Coronary artery (tissue), 2 donors: ENCODE measurements at regions not wholly inside any gene's neighbourhood (a gene's known extent, or its start where the extent isn't known, plus 50 kb on each side); places are given as distances from the start of the nearest gene placed in this dataset.

Source experiments
- DNase-seq: peaks from one replicate; pipeline ENCODE4 v3.0.0-alpha.2; 2017; ENCODE audit warnings: low spot score
- H3K27ac ChIP-seq, 2 donors: fragments of 200-600 bp; sonication (generic); one replicate each; pipeline ENCODE4 v1.5.1; 2016 to 2019
- H3K4me3 ChIP-seq: fragments of 200-600 bp; sonication (generic); 2 replicates; pipeline ENCODE4 v1.5.1; 2016; ENCODE audit warnings: mild to moderate bottlenecking, moderate library complexity
- TF ChIP-seq, protein P1 (sequence below): fragments of 200-600 bp; sonication (generic); IDR thresholded peaks from one replicate; pipeline ENCODE4 v1.5.1; 2019; ENCODE audit warnings: antibody characterized with exemption

DNA sequence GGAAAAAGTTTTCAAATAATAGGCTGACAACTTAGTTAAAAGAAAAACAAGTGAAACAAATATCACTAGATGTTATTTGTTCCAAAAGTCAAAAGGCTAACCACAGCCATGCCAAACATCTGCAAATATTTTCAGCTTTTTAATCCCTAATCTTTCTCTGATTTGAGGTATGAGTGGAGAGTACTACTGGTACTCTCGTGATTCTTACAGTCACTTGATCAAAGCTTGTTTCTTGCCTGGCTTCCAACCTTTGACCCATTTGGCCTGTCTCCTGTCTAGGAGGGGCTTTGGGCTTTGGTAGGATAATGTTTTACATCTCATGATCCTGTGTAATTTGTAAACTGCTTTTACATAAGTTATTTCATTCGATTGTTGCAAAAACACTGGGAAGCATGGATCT is 301.8 kb upstream of the SORL1-AS1 start:
- Histone ChIP-seq H3K27ac (peak overlapping the region in 1 of 2 donors; percentile 31), H3K4me3 (no peak overlapping the region)
- no peak for DNase-seq
- TF ChIP-seq, protein P1, sequence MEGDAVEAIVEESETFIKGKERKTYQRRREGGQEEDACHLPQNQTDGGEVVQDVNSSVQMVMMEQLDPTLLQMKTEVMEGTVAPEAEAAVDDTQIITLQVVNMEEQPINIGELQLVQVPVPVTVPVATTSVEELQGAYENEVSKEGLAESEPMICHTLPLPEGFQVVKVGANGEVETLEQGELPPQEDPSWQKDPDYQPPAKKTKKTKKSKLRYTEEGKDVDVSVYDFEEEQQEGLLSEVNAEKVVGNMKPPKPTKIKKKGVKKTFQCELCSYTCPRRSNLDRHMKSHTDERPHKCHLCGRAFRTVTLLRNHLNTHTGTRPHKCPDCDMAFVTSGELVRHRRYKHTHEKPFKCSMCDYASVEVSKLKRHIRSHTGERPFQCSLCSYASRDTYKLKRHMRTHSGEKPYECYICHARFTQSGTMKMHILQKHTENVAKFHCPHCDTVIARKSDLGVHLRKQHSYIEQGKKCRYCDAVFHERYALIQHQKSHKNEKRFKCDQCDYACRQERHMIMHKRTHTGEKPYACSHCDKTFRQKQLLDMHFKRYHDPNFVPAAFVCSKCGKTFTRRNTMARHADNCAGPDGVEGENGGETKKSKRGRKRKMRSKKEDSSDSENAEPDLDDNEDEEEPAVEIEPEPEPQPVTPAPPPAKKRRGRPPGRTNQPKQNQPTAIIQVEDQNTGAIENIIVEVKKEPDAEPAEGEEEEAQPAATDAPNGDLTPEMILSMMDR = no peak

DNA sequence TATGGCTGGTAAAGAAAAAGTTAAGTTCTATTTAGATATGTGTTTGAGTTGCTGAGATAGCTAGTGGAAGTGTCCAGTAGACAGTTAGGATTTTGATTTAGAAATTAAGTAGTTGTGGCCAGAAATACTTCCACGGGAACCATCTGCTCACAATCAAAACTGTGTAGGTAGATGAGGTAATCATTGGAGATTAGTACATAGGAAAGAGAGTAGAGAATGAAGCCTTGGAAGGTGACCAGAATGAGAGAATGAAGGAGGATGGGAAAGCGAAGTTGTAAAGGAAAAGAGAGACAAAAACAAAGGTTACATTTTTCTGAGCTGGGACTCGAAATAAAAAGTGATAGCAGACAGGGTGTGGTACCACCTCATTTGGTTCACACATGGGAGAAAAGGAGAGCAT is 296.9 kb upstream of the SORL1-AS1 start:
- TF ChIP-seq, protein P1 = no peak
- DNase-seq = no peak
- H3K27ac ChIP-seq = no peak overlapping the region

DNA sequence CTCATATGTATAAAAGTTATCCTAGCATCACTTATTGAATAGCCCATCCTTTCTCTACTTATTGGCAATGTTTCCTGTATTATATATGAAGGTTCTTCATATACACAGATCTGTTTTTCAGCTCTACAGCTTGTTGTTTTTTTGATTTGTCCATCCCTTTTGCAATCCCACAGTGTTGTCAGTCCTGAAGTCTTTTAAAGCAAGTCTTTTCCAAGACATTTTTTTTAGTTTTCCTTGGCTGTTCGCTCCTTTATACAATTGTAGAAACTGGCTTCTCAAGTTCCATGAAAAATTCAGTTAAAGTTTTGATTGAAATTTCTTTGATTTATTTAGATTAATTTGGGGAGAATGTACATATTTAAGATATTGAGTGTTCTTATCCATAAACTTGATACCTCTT is 295.3 kb upstream of the SORL1-AS1 start:
- TF ChIP-seq, protein P1 = no peak
- Histone ChIP-seq H3K4me3 (no peak overlapping the region), H3K27ac (no peak overlapping the region)
- DNase-seq = no peak

More for the DNA sequence above, 296.9 kb upstream of the SORL1-AS1 start:
- no peak overlapping the region for H3K4me3 ChIP-seq

DNA sequence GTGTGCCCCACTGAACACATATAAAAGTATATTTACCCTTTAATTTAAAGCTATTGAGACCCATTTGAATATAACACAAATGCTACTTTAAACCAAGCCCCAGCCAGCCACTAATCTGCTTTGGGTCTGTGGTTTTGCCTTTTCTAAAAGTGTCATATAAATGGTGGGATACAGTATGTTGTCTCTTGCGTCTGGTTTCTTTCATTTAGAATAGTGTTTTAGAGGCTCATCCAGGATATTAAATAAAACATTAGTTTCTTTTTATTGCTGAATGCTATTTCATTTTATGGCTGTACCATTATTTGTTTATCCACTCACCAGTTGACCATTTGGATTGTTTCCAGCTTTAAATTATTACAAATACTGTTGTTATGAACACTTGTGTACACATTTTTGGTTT is 290.5 kb upstream of the SORL1-AS1 start:
- TF ChIP-seq, protein P1 = no peak
- H3K4me3 ChIP-seq = no peak overlapping the region
- H3K27ac ChIP-seq = peak overlapping the region in 1 of 2 donors; percentile 90
- DNase-seq = no peak

DNA sequence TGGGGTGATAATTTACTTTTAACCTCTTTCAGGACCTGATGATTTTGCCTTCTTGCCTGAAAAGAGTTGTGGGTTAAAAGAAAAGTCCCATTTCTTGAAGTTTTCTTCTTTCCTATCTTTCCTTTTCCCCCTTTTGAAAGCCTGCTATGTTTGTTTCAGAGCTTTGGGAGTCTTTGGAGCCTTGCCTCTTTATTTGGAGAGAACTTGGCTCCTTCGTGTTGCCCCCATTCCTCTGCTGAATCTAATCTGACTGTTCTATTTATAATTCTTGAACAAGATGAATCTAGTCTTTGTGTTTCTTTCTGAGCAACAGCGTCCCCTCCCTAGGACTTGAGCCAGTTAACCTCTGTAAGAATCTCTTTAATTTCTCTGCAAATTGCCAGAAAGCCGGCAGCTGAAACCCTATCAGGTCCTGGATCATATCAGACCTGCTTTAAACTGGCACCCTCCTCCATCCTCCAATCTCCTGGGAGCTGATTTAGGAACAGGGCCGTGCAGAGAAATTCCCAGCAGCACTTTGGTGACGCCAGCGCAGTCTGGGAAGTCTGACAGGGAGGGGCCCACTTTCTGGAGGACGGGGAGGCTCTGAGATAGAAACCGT is 289.1 kb upstream of the SORL1-AS1 start:
- Histone ChIP-seq H3K4me3 (peak overlapping the region; percentile 9), H3K27ac (peak overlapping the region; percentile 81 to 90)
- DNase-seq = peak; percentile 95
- TF ChIP-seq, protein P1 = no peak

DNA sequence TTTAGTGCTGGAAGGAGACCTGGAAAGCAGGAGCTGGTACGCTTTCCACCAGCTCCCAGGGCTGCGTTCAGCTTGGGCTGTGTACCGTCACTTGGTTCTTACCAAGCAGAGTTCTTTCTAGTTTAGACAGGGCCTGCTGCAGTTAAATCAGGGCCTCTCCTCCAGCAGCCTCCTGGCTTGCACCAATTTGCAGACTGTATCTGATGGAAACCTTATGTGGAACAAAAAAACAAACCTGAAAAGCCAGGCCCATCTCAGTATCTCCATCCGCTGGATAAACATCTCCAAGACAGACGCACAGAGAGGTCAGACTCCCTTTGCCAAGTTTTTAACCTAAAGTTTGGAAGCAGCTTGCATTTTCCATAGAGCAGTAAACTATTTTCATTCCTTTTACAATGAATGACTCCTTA is 288.6 kb upstream of the SORL1-AS1 start:
- TF ChIP-seq, protein P1 = no peak
- Histone ChIP-seq H3K27ac (peak overlapping the region; percentile 81 to 90), H3K4me3 (peak overlapping the region; percentile 9)
- DNase-seq = no peak

DNA sequence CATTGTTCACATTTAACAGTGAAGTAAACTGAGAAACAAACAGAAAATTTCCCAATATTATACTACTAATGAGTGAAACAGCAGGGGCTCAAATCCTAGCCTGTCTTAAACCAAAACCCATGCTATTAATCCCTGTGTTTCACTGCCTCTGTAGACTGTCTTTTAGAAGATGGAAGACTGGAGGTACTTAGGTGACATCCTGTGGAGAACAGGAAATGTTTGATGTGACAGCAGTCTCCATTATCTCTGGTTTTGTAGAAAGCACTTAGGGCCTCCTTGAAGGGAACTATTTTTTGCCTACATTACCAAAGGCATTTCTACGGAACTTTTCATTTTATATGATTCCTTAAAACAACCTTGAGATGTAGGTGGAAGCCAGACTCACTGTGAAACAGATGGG is 288.1 kb upstream of the SORL1-AS1 start:
- TF ChIP-seq, protein P1 = no peak
- Histone ChIP-seq H3K27ac (peak overlapping the region; percentile 81 to 90), H3K4me3 (peak overlapping the region; percentile 9)
- DNase-seq = no peak
